ENCODE measurements at regions not wholly inside any gene's neighbourhood (a gene's known extent, or its start where the extent isn't known, plus 50 kb on each side); places are given as distances from the start of the nearest gene placed in this dataset.

GRCh38 chr2:18659915-18660314 is 70.5 kb upstream of the NT5C1B start:
- Histone ChIP-seq H4K20me1 (replicated peaks; ENCODE audit: control insufficient read depth, extremely low read depth, insufficient read depth, low read length) (no peaks in the 10 kb centered on the region), H3K4me1 (ENCODE audit: control insufficient read depth, extremely low read depth, insufficient read depth, low read length) (no peaks in the 10 kb centered on the region), H2AFZ (ENCODE audit: low read depth, low read length) (no peak overlapping the region), H3K4me2 (ENCODE audit: insufficient read depth, low read length) (no peak overlapping the region), H3K9me1 (replicated peaks; ENCODE audit: control insufficient read depth, extremely low read depth, insufficient read depth, low read length) (no peaks in the 10 kb centered on the region), H3K9ac (replicated peaks; ENCODE audit: extremely low read depth, insufficient read depth, low read length) (no peak overlapping the region), H3K27ac (ENCODE audit: insufficient read depth, low read depth, low read length) (no peak overlapping the region), H3K79me2 (ENCODE audit: control insufficient read depth, insufficient read depth, low read length) (no peaks in the 10 kb centered on the region), H3K9me3 (replicated peaks; ENCODE audit: control insufficient read depth, insufficient read depth, low read length) (no peaks in the 10 kb centered on the region), H3K4me3 (replicated peaks in 1 of 3; ENCODE audit: insufficient read depth in 1 of 3, low read depth in 1 of 3, low read length in 3 of 3) (no peak overlapping the region), H3K36me3 (ENCODE audit: control insufficient read depth in 2 of 2, extremely low read depth in 1 of 2, insufficient read depth in 2 of 2, low read length in 2 of 2) (no peaks in the 10 kb centered on the region), H3K27me3 (ENCODE audit: control insufficient read depth in 2 of 2, insufficient read depth in 2 of 2, low read length in 2 of 2) (no peaks in the 10 kb centered on the region)
- ChIA-PET CTCF (no interaction called here), POLR2A (no interaction called here)
- intact Hi-C loops (cut with micrococcal nuclease) (no loop called here), dilution Hi-C loops (cut with MboI; ENCODE audit: extremely low pct_ligation_motif_present, low sequenced_read_pairs) (no loop called here)
- BruUV-seq (replicated peaks) = no TSS peak
- no peak for TF ChIP-seq EZH2 (IDR thresholded peaks at IDR 0.05; ENCODE audit: borderline replicate concordance, low read depth, low read length, severe bottlenecking)
- no peak for TF ChIP-seq GATA2 (IDR thresholded peaks at IDR 0.05; ENCODE audit: insufficient read depth, insufficient read length, low read depth, low read length)
- TF ChIP-seq CTCF (IDR thresholded peaks at IDR 0.05; ENCODE audit: extremely low read depth in 1 of 2, insufficient read depth in 1 of 2, low read depth in 1 of 2, low read length in 2 of 2) = no peak
- TF ChIP-seq POLR2A (IDR thresholded peaks at IDR 0.05; ENCODE audit: low read depth, low read length) = no peak
- TF ChIP-seq POLR2AphosphoS5 (IDR thresholded peaks at IDR 0.05; ENCODE audit: insufficient read depth, low read depth, low read length) = no peak
- no peak for TF ChIP-seq FOS (IDR thresholded peaks at IDR 0.05; ENCODE audit: borderline replicate concordance, insufficient read depth, low read length)
- no peak for TF ChIP-seq MAX (IDR thresholded peaks at IDR 0.05; ENCODE audit: insufficient read depth, insufficient read length)
- TF ChIP-seq JUN (IDR thresholded peaks at IDR 0.05; ENCODE audit: borderline replicate concordance, insufficient read depth, insufficient read length, low read depth) = no peak
- no peak for TF ChIP-seq MYC (IDR thresholded peaks at IDR 0.05; ENCODE audit: low read depth, low read length)
- DNase-seq (ENCODE audit: low read depth, low spot score) (no peak), FAIRE-seq (no peak)

Data from endothelial cell of umbilical vein (primary cell).